22Rv1 (cell line): ENCODE measurements at regions not wholly inside any gene's neighbourhood (a gene's known extent, or its start where the extent isn't known, plus 50 kb on each side); places are given as distances from the start of the nearest gene placed in this dataset.

ENCODE experiments used
- H3K27ac ChIP-seq: fragments of 450-650 bp; 2 replicates; pipeline ENCODE4 v1.5.1; 2017
- CTCF ChIP-seq: fragments of 450-650 bp; IDR thresholded peaks from 2 replicates; pipeline ENCODE4 v1.5.1; 2017; ENCODE audit warnings: mild to moderate bottlenecking
- ZFX ChIP-seq: fragments of 450-650 bp; IDR thresholded peaks from 2 replicates; pipeline ENCODE4 v1.6.1; 2017; ENCODE audit warnings: antibody characterized with exemption, borderline replicate concordance

GRCh38 chr9:99282406-99282805 lies 60.3 kb downstream of the SEC61B start:
- no peak overlapping the region for H3K27ac ChIP-seq
- TF ChIP-seq CTCF = no peak
- no peak for TF ChIP-seq ZFX

- no peak for TF ChIP-seq ZFX
- no peak for TF ChIP-seq CTCF
- H3K27ac ChIP-seq = no peak overlapping the region
Observed at GRCh38 chr9:99285965-99286364, 63.9 kb downstream of the SEC61B start.

- no peak for TF ChIP-seq CTCF
- no peak for TF ChIP-seq ZFX
- no peak overlapping the region for H3K27ac ChIP-seq
Observed at GRCh38 chr9:99286536-99286935, 64.5 kb downstream of the SEC61B start.

GRCh38 chr9:99287641-99288040 lies 65.6 kb downstream of the SEC61B start:
- H3K27ac ChIP-seq = no peak overlapping the region
- TF ChIP-seq ZFX (no peak), CTCF (no peak)

GRCh38 chr9:99288830-99289229 lies 66.7 kb downstream of the SEC61B start:
- TF ChIP-seq CTCF (no peak), ZFX (no peak)
- no peak overlapping the region for H3K27ac ChIP-seq

- no peak for TF ChIP-seq CTCF
- TF ChIP-seq ZFX = no peak
- no peak overlapping the region for H3K27ac ChIP-seq
Observed at GRCh38 chr9:99294850-99295461, 72.9 kb downstream of the SEC61B start.

- H3K27ac ChIP-seq = no peak overlapping the region
- TF ChIP-seq CTCF (no peak), ZFX (no peak)
Observed at GRCh38 chr9:99296291-99296951, 74.3 kb downstream of the SEC61B start.
